ENCODE measurements at regions not wholly inside any gene's neighbourhood (a gene's known extent, or its start where the extent isn't known, plus 50 kb on each side); places are given as distances from the start of the nearest gene placed in this dataset.

DNA sequence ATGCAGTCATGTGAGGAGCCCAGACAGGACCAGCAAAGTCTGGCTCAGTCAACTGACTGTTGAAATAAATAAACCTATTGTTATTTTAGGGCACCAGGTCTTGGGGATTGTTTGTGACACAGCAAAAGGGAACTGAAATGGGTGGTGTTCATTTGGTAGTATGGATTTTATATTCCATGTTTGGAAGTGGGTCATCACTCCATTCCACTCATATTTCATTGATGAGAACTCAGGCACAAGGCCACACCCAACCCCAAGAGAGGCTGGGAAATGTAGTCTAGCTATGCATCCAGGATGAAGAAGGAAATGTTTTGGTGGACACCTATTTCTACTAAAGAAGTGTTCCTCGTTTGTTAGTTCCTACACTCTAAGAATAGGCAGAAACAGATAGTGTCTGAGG lies 64.9 kb upstream of the BTBD3 start:
- DNase-seq = no peak
- H3K4me2 ChIP-seq (ENCODE audit: low read depth, low read length) = no peak overlapping the region
- no peaks in the 10 kb centered on the region for H3K27me3 ChIP-seq (replicated peaks; ENCODE audit: insufficient read depth, low read length)
- H3K4me1 ChIP-seq (ENCODE audit: low read length) = no peaks in the 10 kb centered on the region
- H4K20me1 ChIP-seq (ENCODE audit: insufficient read depth, low read length) = no peaks in the 10 kb centered on the region
- H3K79me2 ChIP-seq (ENCODE audit: low read length) = no peaks in the 10 kb centered on the region
- no peaks in the 10 kb centered on the region for H3F3A ChIP-seq (ENCODE audit: insufficient read depth, low read length)
- H3K9ac ChIP-seq (ENCODE audit: low read length) = no peak overlapping the region
- TF ChIP-seq EZH2 (optimal IDR thresholded peaks at IDR 0.05; ENCODE audit: low read depth, low read length) = no peak
- TF ChIP-seq CTCF (IDR thresholded peaks at IDR 0.05; ENCODE audit: low read length) = no peak
- TF ChIP-seq EZH2phosphoT487 (IDR thresholded peaks at IDR 0.05; ENCODE audit: low read length) = no peak
- no peak overlapping the region for H3K4me3 ChIP-seq (ENCODE audit: low read length)
- no peaks in the 10 kb centered on the region for H3K36me3 ChIP-seq (replicated peaks; ENCODE audit: insufficient read depth, low read length)
- H2AFZ ChIP-seq (ENCODE audit: low read length) = no peak overlapping the region
- H3K9me3 ChIP-seq (replicated peaks; ENCODE audit: insufficient read depth, low read length) = no peaks in the 10 kb centered on the region
- H3K9me2 ChIP-seq (replicated peaks; ENCODE audit: insufficient read depth, low read length) = no peaks in the 10 kb centered on the region
- H3K27ac ChIP-seq (ENCODE audit: low read length) = no peak overlapping the region

- H3K27ac ChIP-seq (ENCODE audit: low read length) = no peak overlapping the region
- TF ChIP-seq EZH2 (optimal IDR thresholded peaks at IDR 0.05; ENCODE audit: low read depth, low read length) = no peak
- TF ChIP-seq CTCF (IDR thresholded peaks at IDR 0.05; ENCODE audit: low read length) = no peak
- TF ChIP-seq EZH2phosphoT487 (IDR thresholded peaks at IDR 0.05; ENCODE audit: low read length) = no peak
- H3K79me2 ChIP-seq (ENCODE audit: low read length) = no peaks in the 10 kb centered on the region
- no peaks in the 10 kb centered on the region for H3K4me1 ChIP-seq (ENCODE audit: low read length)
- no peak overlapping the region for H3K4me2 ChIP-seq (ENCODE audit: low read depth, low read length)
- no peak overlapping the region for H3K4me3 ChIP-seq (ENCODE audit: low read length)
- H3K36me3 ChIP-seq (replicated peaks; ENCODE audit: insufficient read depth, low read length) = no peaks in the 10 kb centered on the region
- H3K9ac ChIP-seq (ENCODE audit: low read length) = no peak overlapping the region
- H2AFZ ChIP-seq (ENCODE audit: low read length) = no peak overlapping the region
- DNase-seq = no peak
- H3K9me2 ChIP-seq (replicated peaks; ENCODE audit: insufficient read depth, low read length) = no peaks in the 10 kb centered on the region
- no peaks in the 10 kb centered on the region for H3K9me3 ChIP-seq (replicated peaks; ENCODE audit: insufficient read depth, low read length)
- no peaks in the 10 kb centered on the region for H3K27me3 ChIP-seq (replicated peaks; ENCODE audit: insufficient read depth, low read length)
- H4K20me1 ChIP-seq (ENCODE audit: insufficient read depth, low read length) = no peaks in the 10 kb centered on the region
- no peaks in the 10 kb centered on the region for H3F3A ChIP-seq (ENCODE audit: insufficient read depth, low read length)
These were observed 64.3 kb upstream of the BTBD3 start for GRCh38 chr20:11853359-11853758.

- no peak overlapping the region for H3K4me2 ChIP-seq (ENCODE audit: low read depth, low read length)
- H3K36me3 ChIP-seq (replicated peaks; ENCODE audit: insufficient read depth, low read length) = no peaks in the 10 kb centered on the region
- H4K20me1 ChIP-seq (ENCODE audit: insufficient read depth, low read length) = no peaks in the 10 kb centered on the region
- TF ChIP-seq EZH2 (optimal IDR thresholded peaks at IDR 0.05; ENCODE audit: low read depth, low read length) (no peak), CTCF (IDR thresholded peaks at IDR 0.05; ENCODE audit: low read length) (no peak)
- no peaks in the 10 kb centered on the region for H3K9me3 ChIP-seq (replicated peaks; ENCODE audit: insufficient read depth, low read length)
- H3K4me3 ChIP-seq (ENCODE audit: low read length) = no peak overlapping the region
- H3K9me2 ChIP-seq (replicated peaks; ENCODE audit: insufficient read depth, low read length) = no peaks in the 10 kb centered on the region
- no peak overlapping the region for H2AFZ ChIP-seq (ENCODE audit: low read length)
- H3K4me1 ChIP-seq (ENCODE audit: low read length) = no peaks in the 10 kb centered on the region
- no peak for DNase-seq
- H3F3A ChIP-seq (ENCODE audit: insufficient read depth, low read length) = no peaks in the 10 kb centered on the region
- H3K27me3 ChIP-seq (replicated peaks; ENCODE audit: insufficient read depth, low read length) = no peaks in the 10 kb centered on the region
- no peak overlapping the region for H3K9ac ChIP-seq (ENCODE audit: low read length)
- H3K79me2 ChIP-seq (ENCODE audit: low read length) = no peaks in the 10 kb centered on the region
- H3K27ac ChIP-seq (ENCODE audit: low read length) = no peak overlapping the region
These were observed 56.2 kb upstream of the BTBD3 start for GRCh38 chr20:11861479-11861878.
